ENCODE measurements at regions not wholly inside any gene's neighbourhood (a gene's known extent, or its start where the extent isn't known, plus 50 kb on each side); places are given as distances from the start of the nearest gene placed in this dataset.

DNA sequence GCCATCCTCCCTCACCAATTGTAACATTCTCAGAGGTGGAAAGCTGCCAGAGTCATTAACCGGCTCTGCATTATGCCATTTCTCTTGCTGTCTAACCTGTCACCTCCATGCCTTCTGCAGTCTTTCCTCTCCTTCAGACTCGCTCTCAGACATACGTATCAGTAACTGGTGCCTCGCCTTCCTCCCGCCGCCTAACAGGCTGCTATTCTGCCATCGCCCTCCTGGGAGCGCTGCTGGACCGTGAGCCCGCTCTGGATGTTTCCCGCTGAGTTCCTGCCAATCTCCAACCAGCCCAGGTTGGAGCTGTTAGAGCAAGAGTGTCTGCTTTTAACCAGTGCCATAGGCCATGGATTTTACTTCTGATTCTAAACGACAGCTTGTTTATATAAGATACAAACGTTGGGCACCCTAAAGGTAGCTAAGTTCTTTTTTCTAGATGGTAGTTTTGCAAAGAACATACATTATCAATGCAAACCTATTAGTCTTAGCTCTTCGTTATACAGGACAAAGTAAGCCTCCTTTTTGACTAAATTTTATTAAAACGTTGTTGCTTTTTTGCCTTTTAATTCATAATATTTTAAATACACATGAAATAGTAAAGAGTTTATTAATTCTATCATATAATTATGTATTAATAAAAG is 59.5 kb upstream of the NEIL3 start (continued):
- TF ChIP-seq KDM2A (CRISPR knock-in tag; IDR thresholded peaks at IDR 0.05; ENCODE audit: borderline replicate concordance, low read depth) (peak; percentile 63; the same call in 1 of the 2 replicates), CBX1 (IDR thresholded peaks at IDR 0.05; ENCODE audit: low read depth) (no peak), ZNF431 (CRISPR knock-in tag; IDR thresholded peaks at IDR 0.05; ENCODE audit: borderline replicate concordance, low read depth) (no peak), CBFB (CRISPR knock-in tag; IDR thresholded peaks at IDR 0.05) (0 out of 2 replicates have a peak, but pooled peaks have one; percentile 27), ZEB1 (IDR thresholded peaks at IDR 0.05; ENCODE audit: insufficient replicate concordance, low read depth) (no peak), CBX5 (CRISPR knock-in tag; IDR thresholded peaks at IDR 0.05; ENCODE audit: borderline replicate concordance) (peak; percentile 77; the same call in 1 of the 2 replicates), FOXO1 (CRISPR knock-in tag; IDR thresholded peaks at IDR 0.05) (peak; percentile 50; the same call in 1 of the 2 replicates), ZNF549 (CRISPR knock-in tag; IDR thresholded peaks at IDR 0.05) (no peak), ZNF879 (CRISPR knock-in tag; IDR thresholded peaks at IDR 0.05) (no peak), ZMAT5 (CRISPR knock-in tag; IDR thresholded peaks at IDR 0.05; ENCODE audit: borderline replicate concordance, low read depth) (no peak), MIXL1 (CRISPR knock-in tag; IDR thresholded peaks at IDR 0.05) (0 out of 2 replicates have a peak, but pooled peaks have one; percentile 42), HOMEZ (CRISPR knock-in tag; IDR thresholded peaks at IDR 0.05; ENCODE audit: low read depth) (0 out of 2 replicates have a peak, but pooled peaks have one; percentile 22), ZSCAN25 (CRISPR knock-in tag; IDR thresholded peaks at IDR 0.05) (no peak), ELF1 (CRISPR knock-in tag; IDR thresholded peaks at IDR 0.05) (no peak), RAD21 (CRISPR knock-in tag; IDR thresholded peaks at IDR 0.05) (peak; percentile 84), E2F1 (CRISPR knock-in tag; IDR thresholded peaks at IDR 0.05) (no peak), NONO (IDR thresholded peaks at IDR 0.05) (no peak), NONO (CRISPR knock-in tag; conservative IDR thresholded peaks at IDR 0.05) (0 out of 2 replicates have a peak, but pooled peaks have one; percentile 42), GATAD2A (CRISPR knock-in tag; IDR thresholded peaks at IDR 0.05) (no peak), SMC3 (IDR thresholded peaks at IDR 0.05; ENCODE audit: low read length) (peak; percentile 66), SP140L (CRISPR knock-in tag; IDR thresholded peaks at IDR 0.05; ENCODE audit: borderline replicate concordance) (no peak), ZBTB49 (CRISPR knock-in tag; IDR thresholded peaks at IDR 0.05; ENCODE audit: borderline replicate concordance) (no peak), ZBTB7A (CRISPR knock-in tag; IDR thresholded peaks at IDR 0.05) (no peak)
- TF ChIP-seq, protein P1, sequence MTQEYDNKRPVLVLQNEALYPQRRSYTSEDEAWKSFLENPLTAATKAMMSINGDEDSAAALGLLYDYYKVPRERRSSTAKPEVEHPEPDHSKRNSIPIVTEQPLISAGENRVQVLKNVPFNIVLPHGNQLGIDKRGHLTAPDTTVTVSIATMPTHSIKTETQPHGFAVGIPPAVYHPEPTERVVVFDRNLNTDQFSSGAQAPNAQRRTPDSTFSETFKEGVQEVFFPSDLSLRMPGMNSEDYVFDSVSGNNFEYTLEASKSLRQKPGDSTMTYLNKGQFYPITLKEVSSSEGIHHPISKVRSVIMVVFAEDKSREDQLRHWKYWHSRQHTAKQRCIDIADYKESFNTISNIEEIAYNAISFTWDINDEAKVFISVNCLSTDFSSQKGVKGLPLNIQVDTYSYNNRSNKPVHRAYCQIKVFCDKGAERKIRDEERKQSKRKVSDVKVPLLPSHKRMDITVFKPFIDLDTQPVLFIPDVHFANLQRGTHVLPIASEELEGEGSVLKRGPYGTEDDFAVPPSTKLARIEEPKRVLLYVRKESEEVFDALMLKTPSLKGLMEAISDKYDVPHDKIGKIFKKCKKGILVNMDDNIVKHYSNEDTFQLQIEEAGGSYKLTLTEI (CRISPR knock-in tag; conservative IDR thresholded peaks at IDR 0.05), result no peak
- TF ChIP-seq, protein P2, sequence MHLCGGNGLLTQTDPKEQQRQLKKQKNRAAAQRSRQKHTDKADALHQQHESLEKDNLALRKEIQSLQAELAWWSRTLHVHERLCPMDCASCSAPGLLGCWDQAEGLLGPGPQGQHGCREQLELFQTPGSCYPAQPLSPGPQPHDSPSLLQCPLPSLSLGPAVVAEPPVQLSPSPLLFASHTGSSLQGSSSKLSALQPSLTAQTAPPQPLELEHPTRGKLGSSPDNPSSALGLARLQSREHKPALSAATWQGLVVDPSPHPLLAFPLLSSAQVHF (CRISPR knock-in tag; IDR thresholded peaks at IDR 0.05), result no peak
